ENCODE measurements at regions not wholly inside any gene's neighbourhood (a gene's known extent, or its start where the extent isn't known, plus 50 kb on each side); places are given as distances from the start of the nearest gene placed in this dataset.

- Histone ChIP-seq H3K27ac (ENCODE audit: insufficient read depth, low read length, poor library complexity, severe bottlenecking) (no peak overlapping the region), H3K9me3 (ENCODE audit: control insufficient read depth, low read length) (no peaks in the 10 kb centered on the region), H3K27me3 (replicated peaks; ENCODE audit: control insufficient read depth, insufficient read depth, low read length, poor library complexity, severe bottlenecking) (no peaks in the 10 kb centered on the region), H3K4me3 (ENCODE audit: insufficient read depth, low read depth, low read length, poor library complexity, severe bottlenecking) (no peak overlapping the region), H3K4me1 (ENCODE audit: control insufficient read depth, insufficient read depth, low read length, poor library complexity, severe bottlenecking) (no peaks in the 10 kb centered on the region), H3K36me3 (ENCODE audit: control insufficient read depth, insufficient read depth, low read length) (no peaks in the 10 kb centered on the region)
- DNase-seq: no peak
These were observed 222.4 kb upstream of the FAM83B start for GRCh38 chr6:54624216-54624615.

- Histone ChIP-seq H3K36me3 (ENCODE audit: control insufficient read depth, insufficient read depth, low read length) (no peaks in the 10 kb centered on the region), H3K27me3 (replicated peaks; ENCODE audit: control insufficient read depth, insufficient read depth, low read length, poor library complexity, severe bottlenecking) (no peaks in the 10 kb centered on the region), H3K4me3 (ENCODE audit: insufficient read depth, low read depth, low read length, poor library complexity, severe bottlenecking) (no peak overlapping the region), H3K4me1 (ENCODE audit: control insufficient read depth, insufficient read depth, low read length, poor library complexity, severe bottlenecking) (no peaks in the 10 kb centered on the region), H3K9me3 (ENCODE audit: control insufficient read depth, low read length) (no peaks in the 10 kb centered on the region), H3K27ac (ENCODE audit: insufficient read depth, low read length, poor library complexity, severe bottlenecking) (no peak overlapping the region)
- no peak for DNase-seq
These were observed 221.8 kb upstream of the FAM83B start for GRCh38 chr6:54624779-54625178.

GRCh38 chr6:54629131-54629530 lies 217.4 kb upstream of the FAM83B start:
- Histone ChIP-seq H3K9me3 (ENCODE audit: control insufficient read depth, low read length) (no peaks in the 10 kb centered on the region), H3K4me1 (ENCODE audit: control insufficient read depth, insufficient read depth, low read length, poor library complexity, severe bottlenecking) (no peaks in the 10 kb centered on the region), H3K36me3 (ENCODE audit: control insufficient read depth, insufficient read depth, low read length) (no peaks in the 10 kb centered on the region), H3K27ac (ENCODE audit: insufficient read depth, low read length, poor library complexity, severe bottlenecking) (no peak overlapping the region), H3K4me3 (ENCODE audit: insufficient read depth, low read depth, low read length, poor library complexity, severe bottlenecking) (no peak overlapping the region), H3K27me3 (replicated peaks; ENCODE audit: control insufficient read depth, insufficient read depth, low read length, poor library complexity, severe bottlenecking) (no peaks in the 10 kb centered on the region)
- DNase-seq: no peak

- Histone ChIP-seq H3K4me1 (ENCODE audit: control insufficient read depth, insufficient read depth, low read length, poor library complexity, severe bottlenecking) (no peaks in the 10 kb centered on the region), H3K4me3 (ENCODE audit: insufficient read depth, low read depth, low read length, poor library complexity, severe bottlenecking) (no peak overlapping the region), H3K27me3 (replicated peaks; ENCODE audit: control insufficient read depth, insufficient read depth, low read length, poor library complexity, severe bottlenecking) (no peaks in the 10 kb centered on the region), H3K36me3 (ENCODE audit: control insufficient read depth, insufficient read depth, low read length) (no peaks in the 10 kb centered on the region), H3K9me3 (ENCODE audit: control insufficient read depth, low read length) (no peaks in the 10 kb centered on the region), H3K27ac (ENCODE audit: insufficient read depth, low read length, poor library complexity, severe bottlenecking) (no peak overlapping the region)
- no peak for DNase-seq
These were observed 213.5 kb upstream of the FAM83B start for GRCh38 chr6:54632984-54633565.

- no peaks in the 10 kb centered on the region for H3K4me1 ChIP-seq (ENCODE audit: control insufficient read depth, insufficient read depth, low read length, poor library complexity, severe bottlenecking)
- DNase-seq: no peak
- no peaks in the 10 kb centered on the region for H3K36me3 ChIP-seq (ENCODE audit: control insufficient read depth, insufficient read depth, low read length)
- H3K4me3 ChIP-seq (ENCODE audit: insufficient read depth, low read depth, low read length, poor library complexity, severe bottlenecking): no peak overlapping the region
- H3K27ac ChIP-seq (ENCODE audit: insufficient read depth, low read length, poor library complexity, severe bottlenecking): no peak overlapping the region
- H3K9me3 ChIP-seq (ENCODE audit: control insufficient read depth, low read length): no peaks in the 10 kb centered on the region
- H3K27me3 ChIP-seq (replicated peaks; ENCODE audit: control insufficient read depth, insufficient read depth, low read length, poor library complexity, severe bottlenecking): no peaks in the 10 kb centered on the region
These were observed 213.0 kb upstream of the FAM83B start for GRCh38 chr6:54633601-54634000.

GRCh38 chr6:54640911-54641310 lies 205.7 kb upstream of the FAM83B start:
- no peak for DNase-seq
- no peak overlapping the region for H3K4me3 ChIP-seq (ENCODE audit: insufficient read depth, low read depth, low read length, poor library complexity, severe bottlenecking)
- no peaks in the 10 kb centered on the region for H3K4me1 ChIP-seq (ENCODE audit: control insufficient read depth, insufficient read depth, low read length, poor library complexity, severe bottlenecking)
- no peaks in the 10 kb centered on the region for H3K27me3 ChIP-seq (replicated peaks; ENCODE audit: control insufficient read depth, insufficient read depth, low read length, poor library complexity, severe bottlenecking)
- H3K27ac ChIP-seq (ENCODE audit: insufficient read depth, low read length, poor library complexity, severe bottlenecking): no peak overlapping the region
- no peaks in the 10 kb centered on the region for H3K36me3 ChIP-seq (ENCODE audit: control insufficient read depth, insufficient read depth, low read length)
- H3K9me3 ChIP-seq (ENCODE audit: control insufficient read depth, low read length): no peaks in the 10 kb centered on the region

GRCh38 chr6:54646069-54646950 lies 200.3 kb upstream of the FAM83B start:
- no peak overlapping the region for H3K27ac ChIP-seq (ENCODE audit: insufficient read depth, low read length, poor library complexity, severe bottlenecking)
- H3K4me3 ChIP-seq (ENCODE audit: insufficient read depth, low read depth, low read length, poor library complexity, severe bottlenecking): no peak overlapping the region
- no peak for DNase-seq

GRCh38 chr6:54646951-54647664 lies 199.5 kb upstream of the FAM83B start:
- Histone ChIP-seq H3K4me3 (ENCODE audit: insufficient read depth, low read depth, low read length, poor library complexity, severe bottlenecking) (no peak overlapping the region), H3K36me3 (ENCODE audit: control insufficient read depth, insufficient read depth, low read length) (no peaks in the 10 kb centered on the region), H3K27ac (ENCODE audit: insufficient read depth, low read length, poor library complexity, severe bottlenecking) (no peak overlapping the region), H3K4me1 (ENCODE audit: control insufficient read depth, insufficient read depth, low read length, poor library complexity, severe bottlenecking) (no peaks in the 10 kb centered on the region), H3K9me3 (ENCODE audit: control insufficient read depth, low read length) (no peaks in the 10 kb centered on the region), H3K27me3 (replicated peaks; ENCODE audit: control insufficient read depth, insufficient read depth, low read length, poor library complexity, severe bottlenecking) (no peaks in the 10 kb centered on the region)
- DNase-seq: no peak

More at GRCh38 chr6:54646069-54646950, 200.3 kb upstream of the FAM83B start:
- no peaks in the 10 kb centered on the region for H3K4me1 ChIP-seq (ENCODE audit: control insufficient read depth, insufficient read depth, low read length, poor library complexity, severe bottlenecking)
- no peaks in the 10 kb centered on the region for H3K27me3 ChIP-seq (replicated peaks; ENCODE audit: control insufficient read depth, insufficient read depth, low read length, poor library complexity, severe bottlenecking)
- H3K9me3 ChIP-seq (ENCODE audit: control insufficient read depth, low read length): no peaks in the 10 kb centered on the region
- H3K36me3 ChIP-seq (ENCODE audit: control insufficient read depth, insufficient read depth, low read length): no peaks in the 10 kb centered on the region

- DNase-seq: no peak
- Histone ChIP-seq H3K4me3 (ENCODE audit: insufficient read depth, low read depth, low read length, poor library complexity, severe bottlenecking) (no peak overlapping the region), H3K4me1 (ENCODE audit: control insufficient read depth, insufficient read depth, low read length, poor library complexity, severe bottlenecking) (no peaks in the 10 kb centered on the region), H3K27me3 (replicated peaks; ENCODE audit: control insufficient read depth, insufficient read depth, low read length, poor library complexity, severe bottlenecking) (no peaks in the 10 kb centered on the region), H3K36me3 (ENCODE audit: control insufficient read depth, insufficient read depth, low read length) (no peaks in the 10 kb centered on the region), H3K27ac (ENCODE audit: insufficient read depth, low read length, poor library complexity, severe bottlenecking) (no peak overlapping the region), H3K9me3 (ENCODE audit: control insufficient read depth, low read length) (no peaks in the 10 kb centered on the region)
These were observed 192.2 kb upstream of the FAM83B start for GRCh38 chr6:54654381-54654780.

- H3K4me3 ChIP-seq (ENCODE audit: insufficient read depth, low read depth, low read length, poor library complexity, severe bottlenecking): no peak overlapping the region
- no peaks in the 10 kb centered on the region for H3K4me1 ChIP-seq (ENCODE audit: control insufficient read depth, insufficient read depth, low read length, poor library complexity, severe bottlenecking)
- no peaks in the 10 kb centered on the region for H3K36me3 ChIP-seq (ENCODE audit: control insufficient read depth, insufficient read depth, low read length)
- H3K27ac ChIP-seq (ENCODE audit: insufficient read depth, low read length, poor library complexity, severe bottlenecking): no peak overlapping the region
- no peaks in the 10 kb centered on the region for H3K9me3 ChIP-seq (ENCODE audit: control insufficient read depth, low read length)
- DNase-seq: no peak
- no peaks in the 10 kb centered on the region for H3K27me3 ChIP-seq (replicated peaks; ENCODE audit: control insufficient read depth, insufficient read depth, low read length, poor library complexity, severe bottlenecking)
These were observed 191.4 kb upstream of the FAM83B start for GRCh38 chr6:54655162-54655561.
